ENCODE measurements at regions not wholly inside any gene's neighbourhood (a gene's known extent, or its start where the extent isn't known, plus 50 kb on each side); places are given as distances from the start of the nearest gene placed in this dataset.

GRCh38 chr10:78937800-78938694, 130.7 kb upstream of the ZMIZ1 start:
- no peak for TF ChIP-seq CTCF (IDR thresholded peaks at IDR 0.05)
- no peak for TF ChIP-seq POLR2A (IDR thresholded peaks at IDR 0.05)

Measured in right lobe of liver (tissue), 4 donors.